ENCODE measurements at regions not wholly inside any gene's neighbourhood (a gene's known extent, or its start where the extent isn't known, plus 50 kb on each side); places are given as distances from the start of the nearest gene placed in this dataset.

- TF ChIP-seq, protein P1, sequence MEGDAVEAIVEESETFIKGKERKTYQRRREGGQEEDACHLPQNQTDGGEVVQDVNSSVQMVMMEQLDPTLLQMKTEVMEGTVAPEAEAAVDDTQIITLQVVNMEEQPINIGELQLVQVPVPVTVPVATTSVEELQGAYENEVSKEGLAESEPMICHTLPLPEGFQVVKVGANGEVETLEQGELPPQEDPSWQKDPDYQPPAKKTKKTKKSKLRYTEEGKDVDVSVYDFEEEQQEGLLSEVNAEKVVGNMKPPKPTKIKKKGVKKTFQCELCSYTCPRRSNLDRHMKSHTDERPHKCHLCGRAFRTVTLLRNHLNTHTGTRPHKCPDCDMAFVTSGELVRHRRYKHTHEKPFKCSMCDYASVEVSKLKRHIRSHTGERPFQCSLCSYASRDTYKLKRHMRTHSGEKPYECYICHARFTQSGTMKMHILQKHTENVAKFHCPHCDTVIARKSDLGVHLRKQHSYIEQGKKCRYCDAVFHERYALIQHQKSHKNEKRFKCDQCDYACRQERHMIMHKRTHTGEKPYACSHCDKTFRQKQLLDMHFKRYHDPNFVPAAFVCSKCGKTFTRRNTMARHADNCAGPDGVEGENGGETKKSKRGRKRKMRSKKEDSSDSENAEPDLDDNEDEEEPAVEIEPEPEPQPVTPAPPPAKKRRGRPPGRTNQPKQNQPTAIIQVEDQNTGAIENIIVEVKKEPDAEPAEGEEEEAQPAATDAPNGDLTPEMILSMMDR (IDR thresholded peaks at IDR 0.05; ENCODE audit: low read depth, low read length, missing control alignments), result no peak
- in situ Hi-C loops (cut with HindIII; ENCODE audit: low pct_ligation_motif_present, low sequenced_read_pairs), result no loop called here
- no peak for DNase-seq
- Histone ChIP-seq H3K36me3 (replicated peaks) (no peaks in the 10 kb centered on the region), H3K27me3 (replicated peaks) (no peaks in the 10 kb centered on the region), H3K4me3 (ENCODE audit: low read depth, low read length) (no peak overlapping the region), H3K27ac (no peak overlapping the region)
Observed at GRCh38 chr6:51398793-51399192, 580.1 kb downstream of the TFAP2B start.

GRCh38 chr6:51410453-51410852, 591.8 kb downstream of the TFAP2B start:
- no peaks in the 10 kb centered on the region for H3K36me3 ChIP-seq (replicated peaks)
- H3K27ac ChIP-seq, result no peak overlapping the region
- H3K27me3 ChIP-seq (replicated peaks), result no peaks in the 10 kb centered on the region
- TF ChIP-seq, protein P1 (IDR thresholded peaks at IDR 0.05; ENCODE audit: low read depth, low read length, missing control alignments), result no peak
- in situ Hi-C loops (cut with HindIII; ENCODE audit: low pct_ligation_motif_present, low sequenced_read_pairs), result no loop called here
- DNase-seq, result no peak
- H3K4me3 ChIP-seq (ENCODE audit: low read depth, low read length), result no peak overlapping the region

DNA sequence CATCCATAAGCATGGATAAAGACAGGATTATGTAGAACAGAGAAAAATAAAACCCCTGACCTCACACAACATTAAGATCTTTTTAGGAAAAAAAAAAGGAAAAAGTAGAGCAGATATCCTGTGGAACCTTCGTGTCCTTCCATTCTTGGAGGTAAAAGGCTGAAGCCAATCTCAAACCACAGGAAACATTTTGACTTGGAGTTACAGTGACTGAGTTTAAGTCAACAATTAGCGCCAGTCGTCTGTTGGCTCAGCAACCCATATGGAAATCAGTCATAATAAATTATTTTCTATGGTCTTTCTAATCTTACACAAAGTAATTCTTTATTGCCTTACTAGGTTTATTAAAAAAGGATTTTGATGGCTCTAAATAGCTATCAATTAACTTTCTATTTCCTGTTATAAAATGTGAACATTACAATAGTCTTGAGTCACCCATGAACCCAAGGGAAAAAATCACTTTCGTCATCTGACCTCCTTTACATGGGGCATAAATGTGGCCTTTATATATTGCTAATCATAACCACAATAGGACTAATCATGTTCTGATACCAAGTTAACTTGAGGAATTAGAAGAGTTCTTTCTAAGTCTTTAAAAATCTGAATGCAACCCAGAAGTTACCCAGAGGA, 592.9 kb downstream of the TFAP2B start:
- DNase-seq, result no peak
- Histone ChIP-seq H3K36me3 (replicated peaks) (no peaks in the 10 kb centered on the region), H3K27me3 (replicated peaks) (no peaks in the 10 kb centered on the region), H3K27ac (no peak overlapping the region), H3K4me3 (ENCODE audit: low read depth, low read length) (no peak overlapping the region)
- TF ChIP-seq, protein P1 (IDR thresholded peaks at IDR 0.05; ENCODE audit: low read depth, low read length, missing control alignments), result no peak
- in situ Hi-C loops (cut with HindIII; ENCODE audit: low pct_ligation_motif_present, low sequenced_read_pairs), result no loop called here

GRCh38 chr6:51414361-51414760, 595.7 kb downstream of the TFAP2B start:
- in situ Hi-C loops (cut with HindIII; ENCODE audit: low pct_ligation_motif_present, low sequenced_read_pairs), result no loop called here
- Histone ChIP-seq H3K27me3 (replicated peaks) (no peaks in the 10 kb centered on the region), H3K36me3 (replicated peaks) (no peaks in the 10 kb centered on the region), H3K27ac (no peak overlapping the region), H3K4me3 (ENCODE audit: low read depth, low read length) (no peak overlapping the region)
- TF ChIP-seq, protein P1 (IDR thresholded peaks at IDR 0.05; ENCODE audit: low read depth, low read length, missing control alignments), result no peak
- no peak for DNase-seq

DNA sequence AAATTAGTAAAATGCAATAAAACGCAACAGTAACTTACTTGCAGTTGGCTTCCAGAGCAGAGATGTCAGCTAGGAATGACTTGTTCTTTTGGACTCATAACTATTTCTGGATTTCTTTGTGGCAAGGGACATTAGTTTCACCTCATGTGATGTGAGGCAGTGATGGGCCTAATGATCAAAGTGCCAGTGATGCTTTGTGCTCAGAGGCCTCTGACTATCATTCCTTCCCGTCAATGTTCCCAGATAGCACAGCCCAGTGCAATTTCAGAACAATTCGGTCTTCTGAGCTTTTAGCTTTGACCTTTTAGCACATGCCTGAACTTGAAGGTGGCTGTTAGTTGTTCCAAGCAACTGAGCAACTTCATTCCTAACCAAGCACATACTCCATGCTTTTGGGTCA, 596.8 kb downstream of the TFAP2B start:
- no peak for DNase-seq
- in situ Hi-C loops (cut with HindIII; ENCODE audit: low pct_ligation_motif_present, low sequenced_read_pairs), result no loop called here
- H3K36me3 ChIP-seq (replicated peaks), result no peaks in the 10 kb centered on the region
- no peaks in the 10 kb centered on the region for H3K27me3 ChIP-seq (replicated peaks)
- TF ChIP-seq, protein P1 (IDR thresholded peaks at IDR 0.05; ENCODE audit: low read depth, low read length, missing control alignments), result no peak
- H3K4me3 ChIP-seq (ENCODE audit: low read depth, low read length), result no peak overlapping the region
- no peak overlapping the region for H3K27ac ChIP-seq

Measured in brain microvascular endothelial cell (primary cell).